ENCODE measurements at regions not wholly inside any gene's neighbourhood (a gene's known extent, or its start where the extent isn't known, plus 50 kb on each side); places are given as distances from the start of the nearest gene placed in this dataset.

DNA sequence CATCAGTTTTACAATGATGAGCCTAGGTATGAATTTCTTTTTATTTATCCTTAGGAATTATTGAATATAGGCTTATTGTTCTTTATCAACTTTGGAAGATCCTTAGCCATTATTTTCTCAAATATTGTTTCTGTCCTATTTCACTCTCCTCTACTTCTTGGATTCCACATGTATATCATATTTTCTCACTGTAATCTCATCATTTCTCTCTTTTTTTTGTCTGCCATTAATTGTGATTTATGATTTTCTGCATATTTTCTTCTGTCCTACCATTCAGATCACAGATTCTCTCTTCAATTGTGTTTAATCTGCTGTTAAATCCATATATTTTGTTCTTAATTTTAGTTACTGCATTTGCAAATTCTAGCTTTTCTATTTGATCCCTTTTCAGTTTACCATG is 139.8 kb downstream of the ARRDC3 start:
- no peak for TF ChIP-seq POLR2AphosphoS5 (IDR thresholded peaks at IDR 0.05)
- TF ChIP-seq, protein P1, sequence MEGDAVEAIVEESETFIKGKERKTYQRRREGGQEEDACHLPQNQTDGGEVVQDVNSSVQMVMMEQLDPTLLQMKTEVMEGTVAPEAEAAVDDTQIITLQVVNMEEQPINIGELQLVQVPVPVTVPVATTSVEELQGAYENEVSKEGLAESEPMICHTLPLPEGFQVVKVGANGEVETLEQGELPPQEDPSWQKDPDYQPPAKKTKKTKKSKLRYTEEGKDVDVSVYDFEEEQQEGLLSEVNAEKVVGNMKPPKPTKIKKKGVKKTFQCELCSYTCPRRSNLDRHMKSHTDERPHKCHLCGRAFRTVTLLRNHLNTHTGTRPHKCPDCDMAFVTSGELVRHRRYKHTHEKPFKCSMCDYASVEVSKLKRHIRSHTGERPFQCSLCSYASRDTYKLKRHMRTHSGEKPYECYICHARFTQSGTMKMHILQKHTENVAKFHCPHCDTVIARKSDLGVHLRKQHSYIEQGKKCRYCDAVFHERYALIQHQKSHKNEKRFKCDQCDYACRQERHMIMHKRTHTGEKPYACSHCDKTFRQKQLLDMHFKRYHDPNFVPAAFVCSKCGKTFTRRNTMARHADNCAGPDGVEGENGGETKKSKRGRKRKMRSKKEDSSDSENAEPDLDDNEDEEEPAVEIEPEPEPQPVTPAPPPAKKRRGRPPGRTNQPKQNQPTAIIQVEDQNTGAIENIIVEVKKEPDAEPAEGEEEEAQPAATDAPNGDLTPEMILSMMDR (IDR thresholded peaks at IDR 0.05 in 8 of 11, conservative IDR thresholded peaks at IDR 0.05 in 3 of 11): no peak

Data from spleen (tissue), 7 donors.